ENCODE measurements at regions not wholly inside any gene's neighbourhood (a gene's known extent, or its start where the extent isn't known, plus 50 kb on each side); places are given as distances from the start of the nearest gene placed in this dataset.

- in situ Hi-C loops (cut with MboI) (no loop called here), intact Hi-C loops (cut with micrococcal nuclease; ENCODE audit: unreplicated experiment) (no loop called here)
- H3K36me3 ChIP-seq (ENCODE audit: control insufficient read depth in 2 of 2, insufficient read depth in 2 of 2, low read length in 1 of 2): no peaks in the 10 kb centered on the region
- ChIA-PET CTCF (no interaction called here), POLR2A (no interaction called here), SMC1A (ENCODE audit: uncharacterized antibody, unreplicated experiment) (interaction anchor here (1.7 kb wide), 1 partner anchor 18 kb away, joined by 5 read pairs; no protein-coding TSS in a partner anchor), RAD21 (ENCODE audit: unreplicated experiment) (no interaction called here)
- H3K9ac ChIP-seq (ENCODE audit: control insufficient read depth, insufficient read depth, low read length): no peak overlapping the region
- no TSS peak for BruUV-seq (replicated peaks)
- no peaks in the 10 kb centered on the region for H3K9me3 ChIP-seq (replicated peaks; ENCODE audit: control insufficient read depth, insufficient read depth, low read length)
- H3K4me3 ChIP-seq: no peak overlapping the region
- no peaks in the 10 kb centered on the region for H4K20me1 ChIP-seq (ENCODE audit: control insufficient read depth, insufficient read depth)
- WGBS (ENCODE audit: insufficient coverage, insufficient replicate concordance, low lambda C conversion rate, missing lambda C conversion rate): 3% methylated on average over 2 of the region's 2 CpGs
- H3K4me2 ChIP-seq (ENCODE audit: control insufficient read depth, insufficient read depth): no peak overlapping the region
- H3K27me3 ChIP-seq (replicated peaks in 1 of 2; ENCODE audit: control insufficient read depth in 2 of 2, insufficient read depth in 2 of 2, low read length in 1 of 2): no peaks in the 10 kb centered on the region
- TF ChIP-seq ESRRA (IDR thresholded peaks at IDR 0.05; ENCODE audit: low read length): no peak
- no peak for TF ChIP-seq CREB1 (IDR thresholded peaks at IDR 0.05; ENCODE audit: low read depth)
- no peak for TF ChIP-seq BMI1 (IDR thresholded peaks at IDR 0.05; ENCODE audit: borderline replicate concordance)
- no peak for TF ChIP-seq JUND (IDR thresholded peaks at IDR 0.05; ENCODE audit: low read depth, low read length)
- TF ChIP-seq SMC3 (IDR thresholded peaks at IDR 0.05; ENCODE audit: borderline replicate concordance, low read length): no peak
- TF ChIP-seq SP1 (IDR thresholded peaks at IDR 0.05; ENCODE audit: low read depth, low read length): no peak
- TF ChIP-seq RAD21 (IDR thresholded peaks at IDR 0.05; ENCODE audit: insufficient read depth, low read depth, low read length): no peak
- TF ChIP-seq SKIL (IDR thresholded peaks at IDR 0.05; ENCODE audit: low read depth, poor library complexity, severe bottlenecking): no peak
- TF ChIP-seq JUNB (IDR thresholded peaks at IDR 0.05): no peak
- no peak for TF ChIP-seq ZBTB33 (IDR thresholded peaks at IDR 0.05)
- TF ChIP-seq BCL3 (IDR thresholded peaks at IDR 0.05; ENCODE audit: borderline replicate concordance, insufficient read depth, low read depth, low read length, poor library complexity, severe bottlenecking): no peak
- no peak for TF ChIP-seq ATF3 (IDR thresholded peaks at IDR 0.05; ENCODE audit: borderline replicate concordance, extremely low read depth, low read depth, low read length)
- no peak for TF ChIP-seq NR2C2 (IDR thresholded peaks at IDR 0.05; ENCODE audit: borderline replicate concordance, control insufficient read depth, insufficient read length, low read depth)
- TF ChIP-seq FOXM1 (IDR thresholded peaks at IDR 0.05; ENCODE audit: low read depth, low read length): no peak
- ATAC-seq (no peak), FAIRE-seq (no peak), DNase-seq (ENCODE audit: low read depth, low spot score) (no peak)
- no peak overlapping the region for H2AFZ ChIP-seq (ENCODE audit: control insufficient read depth, low read depth, low read length)
- H3K27ac ChIP-seq (ENCODE audit: control insufficient read depth, insufficient read depth): no peak overlapping the region
- H3K4me1 ChIP-seq (ENCODE audit: control insufficient read depth, insufficient read depth, low read length): no peaks in the 10 kb centered on the region
- no peaks in the 10 kb centered on the region for H3K79me2 ChIP-seq (ENCODE audit: control insufficient read depth, insufficient read depth, low read length)
Measured at GRCh38 chr6:102387326-102388033, 994.0 kb downstream of the GRIK2 start.
